ENCODE measurements at regions not wholly inside any gene's neighbourhood (a gene's known extent, or its start where the extent isn't known, plus 50 kb on each side); places are given as distances from the start of the nearest gene placed in this dataset.

GRCh38 chr14:51525739-51526138 is 126.0 kb upstream of the FRMD6 start:
- ChIA-PET CTCF (interaction anchor here (1.0 to 1.3 kb wide), 2 partner anchors 10 to 86 kb away, joined by 3 read pairs; no protein-coding TSS in a partner anchor), POLR2A (no interaction called here)
- DNase-seq (ENCODE audit: extremely low spot score) = no peak
- no peak for TF ChIP-seq CTCF (IDR thresholded peaks at IDR 0.05; ENCODE audit: control extremely low read depth, extremely low read depth, low read depth, missing control alignments)

GRCh38 chr14:51527073-51527472 is 124.6 kb upstream of the FRMD6 start:
- POLR2A ChIA-PET = no interaction called here
- DNase-seq (ENCODE audit: extremely low spot score) = no peak
- CTCF ChIA-PET = interaction anchor here (1.8 kb wide), 1 partner anchor 9 kb away, joined by 5 read pairs; no protein-coding TSS in a partner anchor
- TF ChIP-seq CTCF (IDR thresholded peaks at IDR 0.05; ENCODE audit: control extremely low read depth, extremely low read depth, low read depth, missing control alignments) = no peak

- no peak for TF ChIP-seq CTCF (IDR thresholded peaks at IDR 0.05; ENCODE audit: control extremely low read depth, extremely low read depth, low read depth, missing control alignments)
- CTCF ChIA-PET = interaction anchor here (1.0 kb wide), 1 partner anchor 13 kb away, joined by 3 read pairs; no protein-coding TSS in a partner anchor
- POLR2A ChIA-PET = no interaction called here
- no peak for DNase-seq (ENCODE audit: extremely low spot score)
These were observed 122.0 kb upstream of the FRMD6 start for GRCh38 chr14:51529736-51530135.

- ChIA-PET CTCF (interaction anchor here (1.0 to 1.2 kb wide), 3 partner anchors 10 to 243 kb away, joined by 3 read pairs; no protein-coding TSS in a partner anchor), POLR2A (no interaction called here)
- no peak for DNase-seq (ENCODE audit: extremely low spot score)
- TF ChIP-seq CTCF (IDR thresholded peaks at IDR 0.05; ENCODE audit: control extremely low read depth, extremely low read depth, low read depth, missing control alignments) = no peak
These were observed 118.5 kb upstream of the FRMD6 start for GRCh38 chr14:51533160-51533559.

- CTCF ChIA-PET = interaction anchor here (0.9 kb wide), 1 partner anchor 246 kb away, joined by 3 read pairs; no protein-coding TSS in a partner anchor
- POLR2A ChIA-PET = no interaction called here
- DNase-seq (ENCODE audit: extremely low spot score) = no peak
- TF ChIP-seq CTCF (IDR thresholded peaks at IDR 0.05; ENCODE audit: control extremely low read depth, extremely low read depth, low read depth, missing control alignments) = no peak
These were observed 117.7 kb upstream of the FRMD6 start for GRCh38 chr14:51533872-51534553.

GRCh38 chr14:51534610-51535011 is 117.1 kb upstream of the FRMD6 start:
- ChIA-PET CTCF (interaction anchor here (0.7 to 0.9 kb wide), 2 partner anchors 19 to 245 kb away, joined by 3 read pairs; no protein-coding TSS in a partner anchor), POLR2A (no interaction called here)
- TF ChIP-seq CTCF (IDR thresholded peaks at IDR 0.05; ENCODE audit: control extremely low read depth, extremely low read depth, low read depth, missing control alignments) = no peak
- no peak for DNase-seq (ENCODE audit: extremely low spot score)
